LoVo (cell line): ENCODE measurements at regions not wholly inside any gene's neighbourhood (a gene's known extent, or its start where the extent isn't known, plus 50 kb on each side); places are given as distances from the start of the nearest gene placed in this dataset.
A peak's percentile ranks its signal among the peaks of the same experiment; 100 is the strongest.

Experiments used
- DNase-seq: peaks from one replicate; pipeline ENCODE4 v3.0.0-alpha.2; 2016; ENCODE audit warnings: low spot score

DNA sequence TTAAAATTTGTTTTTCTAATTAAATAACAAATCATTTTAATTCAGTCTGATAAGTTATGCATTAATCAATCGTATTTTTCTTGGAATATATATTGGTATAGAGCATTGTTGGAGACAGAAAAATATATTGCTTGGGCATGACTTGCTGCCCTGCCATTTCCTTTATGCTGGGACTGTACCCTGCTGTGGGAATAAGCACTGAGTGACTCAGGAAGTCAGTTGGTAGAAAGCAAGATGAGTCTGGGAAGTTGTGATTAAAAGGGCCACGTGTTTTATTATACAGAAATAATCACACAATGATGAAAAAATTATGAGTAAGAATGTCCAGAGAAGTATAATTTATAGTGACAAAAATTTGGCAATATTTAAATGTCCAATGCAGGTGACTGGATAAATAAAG lies 139.5 kb downstream of the KIF18A start:
- DNase-seq: no peak

DNA sequence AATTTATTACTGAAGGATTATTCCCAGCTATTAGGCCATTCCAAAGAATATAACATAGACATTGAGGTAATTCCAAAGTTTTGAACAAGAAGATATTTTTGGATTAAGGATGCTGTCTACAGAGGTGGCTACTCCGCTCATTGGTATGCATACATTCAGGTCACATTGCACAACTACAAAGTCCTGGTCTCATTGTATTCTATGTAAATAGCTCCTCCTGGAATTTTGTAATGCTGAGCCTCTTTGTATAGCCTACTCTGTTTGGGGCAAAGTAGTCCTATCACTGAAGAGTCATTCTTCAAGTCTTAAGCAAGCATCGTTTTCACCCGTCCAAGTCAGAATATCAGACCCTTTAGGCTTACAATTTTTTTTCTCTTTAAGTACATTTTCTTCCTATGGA lies 142.4 kb downstream of the KIF18A start:
- no peak for DNase-seq

DNA sequence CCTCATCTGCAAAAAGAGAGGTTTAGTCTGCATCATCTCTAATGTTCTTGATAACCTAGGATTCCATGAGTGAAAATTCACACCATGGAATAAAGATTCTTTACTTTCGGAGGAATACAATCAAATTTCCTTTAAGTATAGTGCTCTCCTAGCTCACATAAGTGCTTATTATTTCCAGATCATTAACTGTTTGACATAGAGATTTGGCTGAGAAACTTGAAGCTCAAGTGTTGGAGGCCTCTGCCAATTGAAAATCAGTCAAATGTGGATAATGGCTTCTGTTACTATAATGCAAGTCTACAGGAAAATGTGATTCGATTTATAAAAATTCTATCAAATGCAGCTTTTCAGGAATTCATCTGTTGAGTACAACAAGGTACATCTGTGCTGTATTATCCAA lies 144.6 kb downstream of the KIF18A start:
- no peak for DNase-seq

DNA sequence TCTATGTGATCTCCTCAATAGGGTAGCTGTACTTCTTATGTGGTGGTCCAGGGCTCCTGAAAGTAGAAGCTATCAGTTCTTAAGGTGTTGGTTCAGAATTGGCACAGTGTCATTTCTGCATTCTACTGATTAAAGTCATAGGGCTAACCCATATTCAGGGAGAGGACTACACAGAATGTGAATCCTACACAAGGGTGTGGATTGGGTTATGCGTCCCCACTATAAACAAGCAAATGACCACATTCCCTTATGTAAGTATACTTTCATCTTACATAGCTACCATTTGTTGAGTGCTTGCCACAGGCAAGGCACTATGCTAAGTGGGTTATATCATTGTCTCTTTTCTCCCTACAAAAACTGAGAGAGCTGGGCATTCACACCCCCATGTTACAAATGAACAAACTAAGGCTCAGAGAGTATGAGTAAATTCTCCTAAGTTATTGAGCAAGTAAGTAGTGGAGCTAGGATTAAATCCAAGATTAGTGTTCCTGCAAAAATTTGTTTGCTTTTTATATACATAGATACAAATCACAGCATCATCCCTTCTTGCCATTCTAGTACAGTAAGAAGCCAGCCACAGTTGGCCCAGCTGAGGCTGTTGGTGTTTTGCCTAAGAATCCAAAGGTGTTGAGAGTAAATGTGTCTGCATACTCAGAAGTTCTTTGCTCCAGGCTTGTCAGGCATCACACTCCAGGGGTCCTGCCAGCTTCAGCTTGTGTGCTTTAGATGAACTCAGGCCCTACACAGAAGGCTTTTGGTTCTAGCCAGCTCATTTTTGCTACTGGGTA lies 157.8 kb downstream of the KIF18A start:
- no peak for DNase-seq

DNA sequence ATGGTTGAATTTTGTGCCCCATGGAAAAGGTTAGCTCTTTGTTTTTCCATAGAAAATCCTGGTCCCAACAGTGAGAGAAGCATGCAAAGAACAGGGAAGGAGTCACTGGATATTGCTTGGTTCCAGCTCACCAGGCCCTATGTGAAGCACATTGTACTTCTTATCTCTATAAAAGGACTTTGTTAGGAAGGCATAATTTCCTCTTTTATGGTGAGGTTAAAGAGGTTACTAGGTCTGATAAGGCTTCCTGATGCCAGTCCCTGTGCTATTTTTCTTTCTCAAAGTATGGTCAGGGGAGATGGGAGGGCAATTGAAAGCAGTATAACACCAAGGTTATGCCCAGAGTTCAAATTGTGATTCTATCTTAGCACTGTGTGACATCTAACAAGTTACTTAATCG lies 162.6 kb downstream of the KIF18A start:
- DNase-seq: no peak

DNA sequence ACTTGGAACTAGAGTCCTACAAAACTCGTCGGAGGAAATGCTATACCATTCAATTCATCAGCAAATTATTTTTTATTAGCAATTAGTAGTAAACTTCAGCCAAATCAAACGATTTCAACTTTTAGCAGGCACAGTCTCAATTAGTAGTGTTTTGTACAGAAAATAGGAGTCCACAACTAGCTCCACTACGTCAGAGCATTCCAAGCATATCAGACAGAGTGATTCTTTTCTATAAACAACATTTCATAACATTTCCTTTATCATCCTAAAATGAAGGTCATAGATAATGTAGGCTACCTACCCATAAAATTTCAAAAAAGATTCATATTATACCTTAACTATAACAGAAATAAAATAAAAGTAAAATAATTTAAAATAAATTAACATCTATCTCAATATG lies 169.9 kb downstream of the KIF18A start:
- DNase-seq: no peak

DNA sequence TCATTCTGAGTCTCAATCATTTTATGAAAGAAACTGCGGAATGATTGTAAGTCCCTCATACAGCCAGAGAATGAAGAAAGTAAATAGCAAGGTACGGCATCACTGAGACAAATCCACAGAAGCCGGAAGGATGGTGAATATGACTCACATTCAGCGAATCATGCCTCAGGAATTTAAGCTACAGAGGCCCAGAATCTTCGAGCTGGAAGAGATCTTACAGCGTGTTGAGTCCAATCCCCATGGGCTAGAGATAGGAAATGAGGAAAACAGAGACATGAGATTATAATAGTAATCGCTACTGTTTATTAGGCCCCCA lies 173.2 kb downstream of the KIF18A start:
- peak; percentile 74 for DNase-seq

DNA sequence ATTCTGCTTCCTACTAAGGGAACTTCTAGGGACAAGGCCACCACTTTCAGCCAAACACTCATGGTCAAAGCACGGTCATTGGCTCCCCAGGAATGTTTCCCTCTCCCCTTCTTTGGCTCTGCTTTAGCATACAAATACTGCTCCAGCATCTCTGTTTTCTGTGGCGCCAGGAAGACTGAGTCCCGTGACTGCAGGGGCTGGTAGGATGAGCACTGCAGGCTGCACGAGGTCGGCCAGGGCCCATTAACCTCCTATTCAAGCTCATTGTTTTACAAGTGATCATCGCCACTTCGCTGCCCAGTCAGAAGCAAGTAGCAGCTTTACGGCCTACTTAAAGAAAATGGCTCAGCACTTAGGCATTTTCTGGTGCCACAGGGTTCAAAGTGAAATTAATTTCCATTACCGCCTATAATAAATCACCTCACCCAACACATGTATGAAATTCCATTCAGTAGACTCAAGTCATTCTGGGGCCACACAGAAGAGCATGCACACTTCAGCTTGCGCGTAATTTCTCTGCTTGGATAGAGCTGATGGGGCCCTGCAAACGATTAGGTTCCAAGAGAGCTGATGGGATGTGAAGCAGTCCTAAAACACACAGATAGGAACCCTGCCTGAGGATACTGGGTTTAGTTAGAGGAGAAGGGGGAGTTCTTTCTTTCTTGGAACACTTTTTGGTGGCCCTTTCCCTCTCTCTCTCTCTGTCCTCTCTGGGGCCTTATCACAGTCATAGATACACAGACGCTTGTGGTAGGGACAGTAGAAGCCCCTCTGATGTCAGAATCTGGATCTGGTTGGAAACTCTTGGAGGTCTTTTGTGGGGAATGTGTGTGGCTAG lies 173.7 kb downstream of the KIF18A start:
- DNase-seq: peak; percentile 75

DNA sequence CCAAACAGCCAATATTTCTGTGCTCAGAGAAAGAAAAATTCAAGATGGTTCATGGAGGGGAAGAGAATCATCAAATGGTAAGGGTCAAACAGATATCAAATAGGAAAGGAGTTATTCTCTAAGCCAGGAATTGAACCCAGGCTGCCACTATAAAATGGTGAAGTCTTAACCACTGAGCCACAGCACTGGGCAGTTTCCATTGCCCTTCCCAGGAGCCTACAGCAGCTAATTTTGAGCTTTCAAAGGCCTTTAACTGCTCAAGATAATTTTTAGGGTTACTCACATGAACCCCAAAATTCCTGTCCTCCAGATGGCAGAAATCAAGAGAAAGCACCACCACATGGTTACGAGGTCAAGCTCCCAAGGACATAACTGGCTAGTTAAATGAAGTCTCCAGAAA lies 176.2 kb downstream of the KIF18A start:
- DNase-seq: no peak

DNA sequence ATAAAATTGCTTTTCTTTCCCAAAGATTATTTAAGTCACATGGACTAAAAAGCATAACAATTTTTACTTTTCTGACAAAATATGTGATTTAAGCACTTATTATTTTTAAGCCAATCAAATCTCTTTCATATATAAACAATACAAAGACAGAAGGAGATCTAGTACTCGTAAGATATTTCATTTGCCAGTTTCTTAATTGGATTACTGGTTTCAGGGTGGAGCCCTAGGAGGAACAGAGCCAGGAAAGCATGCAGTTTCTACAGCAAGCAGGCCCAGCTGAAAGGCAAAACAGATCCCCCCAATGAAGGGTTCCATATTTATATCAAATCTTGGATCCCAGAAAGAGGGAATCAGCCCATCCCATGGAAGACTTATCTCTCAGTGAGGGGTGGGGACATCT lies 177.0 kb downstream of the KIF18A start:
- DNase-seq: no peak

DNA sequence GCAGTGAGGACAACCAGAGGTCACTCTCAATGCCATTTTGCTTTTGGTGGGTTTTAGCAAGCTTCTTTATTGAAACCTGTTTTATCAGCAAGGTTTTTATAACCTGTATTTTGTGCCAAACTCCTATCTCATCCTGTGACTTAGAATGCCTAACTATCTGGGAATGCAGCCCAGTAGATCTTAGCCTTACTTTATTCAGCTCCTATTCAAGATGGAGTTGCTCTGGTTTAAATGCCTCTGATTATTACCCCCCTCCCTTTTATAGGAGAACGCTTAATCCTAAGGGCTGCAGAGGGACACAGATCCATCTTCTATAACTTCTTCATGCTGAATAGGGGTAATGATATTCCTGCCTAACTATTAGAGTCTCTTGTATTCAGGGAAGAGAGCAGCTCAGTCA lies 179.1 kb downstream of the KIF18A start:
- DNase-seq: no peak

DNA sequence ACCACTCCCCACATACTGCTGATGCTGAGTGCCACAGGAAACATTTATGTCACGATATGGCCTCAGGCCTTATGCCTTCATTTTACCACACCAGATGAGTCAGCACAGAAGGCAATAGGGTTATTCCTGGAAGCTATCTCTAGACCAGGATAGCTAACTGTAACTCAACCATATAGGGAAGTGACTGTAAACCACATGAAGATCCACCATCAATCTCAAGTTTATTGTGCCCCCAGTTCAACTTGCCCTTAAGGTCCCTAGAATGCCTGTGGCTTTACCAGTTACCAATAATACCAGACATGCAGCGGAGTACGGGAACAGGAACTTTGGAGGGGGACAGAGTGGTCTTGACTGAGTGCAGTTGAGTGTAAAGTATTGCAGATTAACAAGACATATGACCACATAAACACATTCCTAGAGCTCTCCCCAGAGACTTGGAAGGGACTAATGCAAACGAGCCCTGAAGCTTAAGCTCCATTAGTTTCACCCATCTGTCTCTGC lies 180.9 kb downstream of the KIF18A start:
- no peak for DNase-seq

DNA sequence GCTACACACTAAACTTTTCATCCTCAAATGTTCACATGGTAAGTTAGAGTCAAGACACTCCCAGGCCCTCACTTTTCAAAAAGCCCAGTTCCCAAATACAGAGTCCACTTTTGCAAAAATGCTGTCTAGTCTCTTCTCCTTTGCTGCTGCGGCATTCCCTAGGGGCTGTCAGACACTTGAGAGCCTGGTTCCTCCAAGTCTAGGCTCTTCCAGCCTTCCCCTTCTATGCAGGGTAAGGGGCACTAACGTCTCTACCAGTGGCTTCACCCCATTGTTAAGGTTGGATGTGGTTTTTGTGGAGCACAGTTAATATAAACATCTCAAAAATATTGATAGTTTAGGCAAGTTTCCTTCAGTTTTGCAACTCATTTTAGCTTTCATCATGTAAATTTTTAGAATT lies 181.5 kb downstream of the KIF18A start:
- DNase-seq: no peak

DNA sequence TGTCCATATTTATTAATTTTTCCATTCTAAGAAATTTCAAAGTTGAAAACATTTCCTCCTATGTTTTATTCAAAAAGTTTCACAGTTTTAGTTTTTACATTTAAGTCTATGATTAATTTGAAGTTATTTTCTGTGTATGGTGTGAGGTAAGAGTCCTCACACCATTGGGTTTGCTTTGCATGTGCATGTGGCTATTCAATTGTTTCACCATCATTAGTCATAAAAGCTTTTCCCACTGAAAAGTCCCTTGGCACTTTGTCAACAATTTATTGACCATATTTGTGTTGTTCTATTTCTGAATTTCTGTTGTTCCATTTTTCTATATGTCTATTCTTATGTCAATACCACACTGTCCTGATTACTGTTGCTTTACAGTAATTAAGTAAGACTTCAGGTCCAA lies 186.5 kb downstream of the KIF18A start:
- DNase-seq: no peak

DNA sequence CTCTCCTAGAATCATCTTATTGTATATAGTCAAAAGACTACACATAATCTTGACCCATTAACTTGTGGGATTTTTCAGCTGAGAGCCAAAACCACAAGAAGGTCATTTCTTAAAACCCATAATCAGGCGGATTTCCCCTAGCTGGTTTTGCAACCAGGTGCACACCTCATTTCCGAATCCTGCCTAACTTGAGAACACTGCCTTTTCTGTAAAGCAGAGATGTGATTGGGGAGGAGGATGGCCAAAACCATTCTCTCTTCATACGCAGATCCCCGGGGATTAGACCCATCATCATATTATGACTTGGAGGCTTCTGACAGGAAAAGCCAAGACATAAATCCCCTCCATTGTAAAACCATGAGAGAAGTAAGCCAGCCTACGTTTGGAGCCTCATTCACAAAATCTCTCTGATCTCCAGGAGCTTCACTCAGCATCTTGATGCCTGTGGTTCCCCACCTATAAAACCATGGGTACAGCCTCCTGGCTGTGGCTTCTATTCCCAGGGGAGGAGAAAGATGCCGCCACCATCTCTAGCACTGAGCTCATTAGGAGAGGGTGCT lies 191.3 kb downstream of the KIF18A start:
- DNase-seq: no peak

DNA sequence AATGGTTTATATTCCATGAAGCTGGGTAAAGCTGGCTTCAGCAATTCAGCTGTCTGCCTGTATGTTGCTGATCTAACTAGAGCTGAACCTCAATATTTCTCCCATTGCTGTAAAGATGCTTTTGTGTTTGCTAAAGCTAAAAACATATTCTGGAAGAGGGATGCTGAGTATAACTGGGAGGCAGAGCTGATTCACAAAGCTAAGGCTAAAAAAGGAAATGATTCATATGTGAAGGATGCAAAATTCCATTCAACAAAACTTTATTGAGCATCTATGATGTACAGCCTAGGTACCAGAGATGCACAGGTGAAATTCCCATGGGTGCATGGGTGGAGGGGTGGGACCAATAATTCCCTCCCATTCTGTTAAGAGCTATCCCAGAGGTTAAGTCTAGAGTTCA lies 193.9 kb downstream of the KIF18A start:
- no peak for DNase-seq

DNA sequence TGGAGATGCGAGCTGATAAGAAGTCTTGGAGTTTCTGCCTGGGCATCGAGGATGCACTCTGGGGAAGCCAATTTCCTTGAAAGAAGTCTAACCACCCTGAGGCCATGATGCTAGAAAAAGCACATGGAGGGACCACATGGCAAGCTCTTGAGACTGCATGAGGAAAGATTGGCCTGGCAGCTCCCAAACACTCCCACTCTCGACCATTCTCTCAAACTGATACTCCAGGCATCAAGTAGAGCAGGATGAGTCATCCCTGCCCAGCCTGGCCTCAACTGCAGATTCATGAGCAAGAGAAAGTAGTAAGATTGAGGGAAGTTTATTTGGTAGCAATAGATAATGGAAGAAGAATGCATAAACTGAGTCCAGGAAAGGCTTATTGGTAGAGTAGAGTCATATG lies 194.3 kb downstream of the KIF18A start:
- DNase-seq: no peak

DNA sequence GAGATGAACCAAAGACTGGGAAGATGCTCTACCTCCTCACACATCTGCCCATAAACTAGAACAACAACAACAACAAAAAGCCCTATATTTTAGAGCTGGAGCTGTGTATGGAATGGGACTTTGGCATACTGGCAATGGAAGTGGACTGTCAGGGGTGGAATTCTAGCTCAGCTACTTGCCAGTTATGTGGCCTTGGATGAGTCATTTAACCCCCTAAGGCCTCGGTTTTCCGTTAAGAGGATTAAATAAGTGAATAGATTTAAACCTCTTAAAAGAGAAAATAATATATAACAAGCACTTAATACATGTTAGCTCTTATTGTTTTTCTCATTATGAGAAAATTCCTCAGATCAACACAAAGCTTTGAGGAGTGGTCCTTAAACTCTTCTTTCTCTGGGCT lies 195.0 kb downstream of the KIF18A start:
- DNase-seq: no peak

DNA sequence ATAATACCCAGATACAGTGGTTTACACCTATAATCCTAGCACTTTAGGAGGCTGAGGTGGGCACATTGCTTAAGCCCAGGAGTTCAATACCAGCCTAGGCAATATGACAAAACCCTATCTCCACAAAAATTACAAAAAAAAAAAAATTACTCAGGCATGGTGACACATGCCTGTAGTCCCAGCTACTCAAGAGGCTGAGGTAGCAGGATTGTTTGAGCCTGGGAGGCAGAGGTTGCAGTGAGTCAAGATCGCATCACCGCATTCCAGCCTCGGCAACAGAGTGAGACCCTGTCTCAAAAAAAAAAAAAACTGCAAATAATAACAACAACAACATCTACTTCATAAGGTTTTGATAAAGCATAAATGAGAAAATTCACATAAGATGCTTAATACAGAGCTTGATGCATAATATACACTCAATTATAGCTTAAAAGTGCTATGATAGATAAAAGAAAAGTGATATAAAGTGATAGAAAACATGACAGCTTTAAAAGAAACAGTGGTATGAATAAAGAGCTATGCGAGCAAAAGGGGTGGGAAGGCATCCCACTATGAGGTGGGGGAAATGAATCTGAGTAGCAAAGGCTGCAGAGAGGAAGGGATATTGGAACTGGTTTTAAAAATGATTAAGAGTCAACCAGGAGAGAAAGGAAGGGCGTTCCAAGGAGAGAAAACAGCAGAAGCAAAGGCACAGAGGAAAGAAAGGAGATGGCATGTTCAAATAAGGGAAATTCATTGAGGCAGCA lies 197.6 kb downstream of the KIF18A start:
- no peak for DNase-seq

DNA sequence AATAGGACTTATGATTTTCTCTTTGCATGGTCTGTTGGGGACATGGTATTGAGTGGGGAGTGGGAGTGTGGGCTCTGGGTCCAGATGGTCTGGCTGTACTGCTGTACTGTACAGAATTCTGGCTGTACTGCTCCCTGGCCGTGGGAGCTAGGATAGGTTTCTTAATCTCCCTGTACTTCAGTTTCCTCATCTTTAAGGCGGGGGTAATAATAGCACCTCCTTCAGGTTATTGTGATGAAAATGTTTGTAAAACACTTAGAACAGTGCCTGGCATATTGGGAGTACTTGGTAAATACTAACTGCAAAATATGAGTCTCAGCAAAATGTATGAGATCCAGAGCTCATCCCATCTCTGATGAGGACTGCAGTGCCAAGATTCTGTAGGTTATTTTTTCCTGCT lies 198.6 kb downstream of the KIF18A start:
- no peak for DNase-seq

DNA sequence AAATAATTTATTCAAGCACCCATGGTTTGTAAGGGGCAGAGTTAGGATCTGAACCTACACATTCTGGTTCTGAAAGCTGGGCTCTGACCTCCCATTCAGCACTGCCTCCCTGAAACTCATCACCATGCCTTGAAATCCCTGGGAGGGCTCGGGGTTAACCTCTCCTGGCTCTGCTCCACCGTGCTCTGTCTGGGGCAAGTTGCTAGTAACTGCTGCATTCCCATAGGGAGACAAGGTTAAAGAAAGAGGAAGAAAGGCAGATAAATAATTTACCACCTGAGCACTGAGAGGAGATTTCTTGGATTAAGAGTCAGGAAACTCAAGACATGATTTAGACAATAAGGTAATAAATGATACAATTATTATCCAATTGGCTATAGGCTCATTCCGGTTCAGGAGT lies 199.3 kb downstream of the KIF18A start:
- no peak for DNase-seq

DNA sequence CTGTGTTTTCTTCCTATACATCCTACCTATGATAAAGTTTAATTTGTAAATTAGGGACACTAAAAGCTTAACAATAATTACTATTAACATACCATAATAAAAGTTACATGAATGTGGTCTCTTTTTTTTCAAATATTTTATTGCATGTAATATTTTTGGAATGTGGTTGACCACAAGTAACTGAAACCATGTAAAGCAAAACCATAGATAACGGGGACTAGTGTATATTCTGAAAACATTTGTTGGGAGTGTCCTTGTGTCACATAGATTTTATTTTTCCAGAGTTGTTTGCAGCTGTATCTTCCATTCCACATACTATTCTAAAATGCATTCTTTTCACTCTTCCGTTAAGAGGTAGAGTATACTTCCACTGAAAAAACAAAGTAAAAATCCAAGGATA lies 200.4 kb downstream of the KIF18A start:
- DNase-seq: no peak

DNA sequence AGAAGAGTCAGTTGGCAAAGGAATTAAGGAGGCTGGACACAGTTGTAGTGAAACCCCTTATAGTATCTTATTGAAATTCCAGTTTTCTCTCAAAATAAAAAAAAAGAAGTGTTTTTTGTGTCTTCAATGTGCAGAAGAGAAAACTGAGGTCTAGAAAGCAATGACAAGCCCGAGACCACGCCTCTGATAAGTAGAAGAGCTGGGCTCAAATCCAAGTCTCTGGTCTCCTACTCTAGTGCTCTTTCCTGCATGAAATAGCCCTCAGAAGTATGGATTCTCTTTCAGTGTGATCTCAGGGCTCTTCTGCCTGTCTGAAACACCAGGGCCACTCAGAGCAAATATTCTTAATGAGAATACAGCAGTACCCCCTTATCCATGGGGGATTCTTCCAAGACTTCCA lies 200.9 kb downstream of the KIF18A start:
- DNase-seq: no peak
